ENCODE measurements at regions not wholly inside any gene's neighbourhood (a gene's known extent, or its start where the extent isn't known, plus 50 kb on each side); places are given as distances from the start of the nearest gene placed in this dataset.

DNA sequence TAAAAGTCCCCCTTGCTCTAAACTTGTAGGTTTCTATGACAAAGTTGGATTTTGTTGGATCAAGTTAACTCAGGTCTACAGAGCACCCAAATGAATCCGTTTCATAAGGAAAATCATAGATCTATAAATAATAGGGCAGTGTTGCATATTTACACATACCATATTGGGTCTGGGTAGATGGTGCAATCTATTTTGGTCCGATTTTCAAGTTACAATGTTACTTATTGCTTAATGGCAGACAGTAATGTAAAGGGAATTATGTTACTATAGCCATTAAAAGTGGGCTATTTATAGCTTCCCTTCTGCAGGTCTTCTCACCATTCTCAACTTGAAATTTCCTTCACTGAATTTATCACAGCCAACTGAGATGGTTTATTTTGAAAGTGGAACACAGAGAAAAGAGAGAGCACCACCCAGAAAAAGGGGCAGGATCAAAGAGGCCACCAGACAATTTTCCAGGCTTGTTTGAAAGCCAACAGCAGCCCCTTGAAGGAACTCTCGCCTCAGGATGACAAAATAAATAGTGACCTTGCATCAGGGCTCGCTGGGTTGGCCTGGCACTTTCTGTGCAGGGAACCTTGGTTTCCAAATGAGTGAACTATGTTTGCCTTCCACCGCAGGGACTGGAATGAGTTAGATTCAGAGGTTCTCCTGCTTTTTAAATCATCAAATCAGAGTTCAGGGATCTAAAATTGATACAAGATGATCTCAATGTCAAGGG, 260.2 kb upstream of the HES1 start:
- H2BK15ac ChIP-seq (ENCODE audit: low read length): no peak overlapping the region
- no peak overlapping the region; the same call in 1 of the 2 replicates for H3K18ac ChIP-seq (ENCODE audit: extremely low read depth, low read length)
- peaks cover 0 to 4% (median 1%) of the 10 kb centered on the region in 4 experiments; a peak in 3 of 7 replicates for H3K27me3 ChIP-seq (replicated peaks in 1 of 4; ENCODE audit: control insufficient read depth in 3 of 4, extremely low read depth in 1 of 4, insufficient read depth in 3 of 4, low read length in 3 of 4)
- H3K27ac ChIP-seq (ENCODE audit: low read depth, low read length): no peak overlapping the region
- H3K23ac ChIP-seq (ENCODE audit: insufficient read length): no peak overlapping the region
- no peaks in the 10 kb centered on the region for H3K9me3 ChIP-seq (ENCODE audit: insufficient read depth in 2 of 2, low read depth in 1 of 2, low read length in 1 of 2)
- H3K4ac ChIP-seq (replicated peaks; ENCODE audit: insufficient read length, low read depth, low read length): no peak overlapping the region
- no peak for DNase-seq (ENCODE audit: low read depth in 1 of 2, low spot score in 2 of 2)
- no peaks in the 10 kb centered on the region for H3K36me3 ChIP-seq (ENCODE audit: control insufficient read depth in 2 of 4, insufficient read depth in 4 of 4, low read length in 3 of 4)
- H3K79me2 ChIP-seq (ENCODE audit: control insufficient read depth in 1 of 2, insufficient read depth in 2 of 2, low read length in 2 of 2): no peaks in the 10 kb centered on the region
- peak overlapping the region; percentile 35; the same call in 1 of the 2 replicates for H2AFZ ChIP-seq (ENCODE audit: low read length)
- no peaks in the 10 kb centered on the region for H4K20me1 ChIP-seq (replicated peaks in 1 of 2; ENCODE audit: control insufficient read depth in 1 of 2, insufficient read depth in 2 of 2, low read length in 2 of 2)
- no peak overlapping the region for H3K14ac ChIP-seq (ENCODE audit: insufficient read length)
- H3K9ac ChIP-seq (replicated peaks in 1 of 4; ENCODE audit: extremely low read depth in 1 of 4, low read depth in 3 of 4, low read length in 3 of 4): no peak overlapping the region
- POLR2A ChIA-PET (ENCODE audit: partially characterized antibody): no interaction called here
- peak overlapping the region; percentile 31 for H2BK120ac ChIP-seq (replicated peaks; ENCODE audit: low read depth, low read length)
- TF ChIP-seq YY1 (IDR thresholded peaks at IDR 0.05; ENCODE audit: low read depth, low read length): no peak
- no peak for TF ChIP-seq SIN3A (conservative IDR thresholded peaks at IDR 0.05 in 1 of 2, IDR thresholded peaks at IDR 0.05 in 1 of 2; ENCODE audit: low read depth in 1 of 2, low read length in 2 of 2)
- H3K4me1 ChIP-seq (replicated peaks in 1 of 4; ENCODE audit: control insufficient read depth in 3 of 4, insufficient read depth in 4 of 4, low read length in 3 of 4): peaks cover 0 to 13% (median 3%) of the 10 kb centered on the region in 4 experiments; a peak in 2 of 7 replicates
- CTCF ChIA-PET (ENCODE audit: partially characterized antibody): interaction anchor here (0.9 kb wide), 1 partner anchor 440 kb away, joined by 3 read pairs; no protein-coding TSS in a partner anchor
- H3K79me1 ChIP-seq (ENCODE audit: low read depth, low read length): no peaks in the 10 kb centered on the region
- no peak overlapping the region for H4K5ac ChIP-seq (ENCODE audit: insufficient read length, low read depth, low read length)
- H2BK20ac ChIP-seq (ENCODE audit: low read length): 0 out of 2 replicates have a peak overlapping the region, but pooled peaks have one; percentile 57
- H2AK5ac ChIP-seq (ENCODE audit: low read depth, low read length): no peak overlapping the region
- WGBS, 2 experiments (ENCODE audit: extremely low coverage in 1 of 2, insufficient coverage in 1 of 2, insufficient read length in 1 of 2, insufficient replicate concordance in 2 of 2, low coverage in 1 of 2, low lambda C conversion rate in 2 of 2, missing lambda C conversion rate in 1 of 2): 73% methylated on average over 5 of the region's 5 CpGs; no CpG with 5 or more reads in 1 of the 2 experiments
- H2BK12ac ChIP-seq (ENCODE audit: low read depth, low read length): no peak overlapping the region
- no peak overlapping the region for H4K91ac ChIP-seq (replicated peaks; ENCODE audit: insufficient read length, low read length)
- no peak for FAIRE-seq
- no peak overlapping the region for H3K56ac ChIP-seq (replicated peaks; ENCODE audit: insufficient read length, low read depth, low read length)
- H4K8ac ChIP-seq (ENCODE audit: extremely low read depth, insufficient read depth, low read length): no peak overlapping the region
- no peaks in the 10 kb centered on the region for H3K23me2 ChIP-seq (ENCODE audit: low read depth, low read length)
- no peak overlapping the region for H3K4me2 ChIP-seq (ENCODE audit: insufficient read depth in 1 of 2, low read depth in 2 of 2, low read length in 2 of 2)
- no peak overlapping the region for H2BK5ac ChIP-seq (ENCODE audit: low read depth, low read length)
- no peak overlapping the region for H3K4me3 ChIP-seq (ENCODE audit: extremely low read depth in 1 of 4, insufficient read depth in 2 of 4, low read depth in 3 of 4, low read length in 4 of 4)

All from H1 (cell line).